ENCODE measurements at regions not wholly inside any gene's neighbourhood (a gene's known extent, or its start where the extent isn't known, plus 50 kb on each side); places are given as distances from the start of the nearest gene placed in this dataset.

DNA sequence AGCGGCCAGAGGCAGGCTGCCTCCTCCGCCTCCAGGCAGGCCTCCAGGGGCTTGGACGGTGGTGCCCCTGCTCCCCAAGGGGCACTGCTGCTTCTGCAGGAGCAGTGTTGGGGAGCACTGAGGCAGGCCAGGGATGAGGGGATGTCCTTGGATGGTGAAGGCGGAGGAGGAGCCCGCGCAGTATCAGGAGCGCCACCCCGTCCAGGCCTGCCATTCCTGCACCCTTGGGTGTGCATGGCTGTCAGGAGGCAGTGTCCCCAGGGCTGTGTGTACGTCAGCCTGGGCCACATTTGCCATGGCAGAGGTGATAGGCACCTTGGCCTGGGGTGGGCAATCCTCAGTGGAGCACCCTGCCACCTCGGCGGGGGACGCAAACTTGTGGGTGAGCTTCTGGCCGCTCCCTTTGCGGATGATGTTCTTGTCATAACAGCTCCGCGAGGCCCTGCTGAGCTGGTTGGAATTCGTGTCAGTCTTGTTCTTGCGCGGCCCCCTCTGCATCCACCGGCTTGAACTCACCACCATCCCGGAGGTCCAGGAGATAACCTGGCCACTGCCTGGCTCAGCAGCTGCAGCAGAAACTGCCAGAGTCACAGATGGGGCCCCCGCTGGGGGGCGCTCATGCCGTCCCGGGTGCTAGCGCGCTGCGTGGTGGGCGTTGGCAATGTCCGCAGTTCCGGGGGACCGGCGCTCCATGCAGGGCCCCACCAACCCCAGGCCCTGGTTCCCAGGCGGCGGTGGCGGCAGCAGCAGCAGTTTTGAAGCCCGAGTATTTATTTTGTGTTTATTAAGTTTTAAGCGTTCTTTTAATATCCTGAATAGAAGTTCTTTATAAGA is 182.3 kb upstream of the ADCY1 start:
- Mint-ChIP-seq H3K27ac (no peak overlapping the region), H3K4me1 (peaks cover 6% of the 10 kb centered on the region), H3K4me3 (no peak overlapping the region), H3K27me3 (ENCODE audit: low read depth) (no peaks in the 10 kb centered on the region), H3K36me3 (ENCODE audit: low read depth) (no peaks in the 10 kb centered on the region), H3K9me3 (peaks cover 15% of the 10 kb centered on the region)
- TF ChIP-seq, protein P1, sequence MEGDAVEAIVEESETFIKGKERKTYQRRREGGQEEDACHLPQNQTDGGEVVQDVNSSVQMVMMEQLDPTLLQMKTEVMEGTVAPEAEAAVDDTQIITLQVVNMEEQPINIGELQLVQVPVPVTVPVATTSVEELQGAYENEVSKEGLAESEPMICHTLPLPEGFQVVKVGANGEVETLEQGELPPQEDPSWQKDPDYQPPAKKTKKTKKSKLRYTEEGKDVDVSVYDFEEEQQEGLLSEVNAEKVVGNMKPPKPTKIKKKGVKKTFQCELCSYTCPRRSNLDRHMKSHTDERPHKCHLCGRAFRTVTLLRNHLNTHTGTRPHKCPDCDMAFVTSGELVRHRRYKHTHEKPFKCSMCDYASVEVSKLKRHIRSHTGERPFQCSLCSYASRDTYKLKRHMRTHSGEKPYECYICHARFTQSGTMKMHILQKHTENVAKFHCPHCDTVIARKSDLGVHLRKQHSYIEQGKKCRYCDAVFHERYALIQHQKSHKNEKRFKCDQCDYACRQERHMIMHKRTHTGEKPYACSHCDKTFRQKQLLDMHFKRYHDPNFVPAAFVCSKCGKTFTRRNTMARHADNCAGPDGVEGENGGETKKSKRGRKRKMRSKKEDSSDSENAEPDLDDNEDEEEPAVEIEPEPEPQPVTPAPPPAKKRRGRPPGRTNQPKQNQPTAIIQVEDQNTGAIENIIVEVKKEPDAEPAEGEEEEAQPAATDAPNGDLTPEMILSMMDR (IDR thresholded peaks at IDR 0.05; ENCODE audit: unreplicated experiment in 3 of 3), result no peak

DNA sequence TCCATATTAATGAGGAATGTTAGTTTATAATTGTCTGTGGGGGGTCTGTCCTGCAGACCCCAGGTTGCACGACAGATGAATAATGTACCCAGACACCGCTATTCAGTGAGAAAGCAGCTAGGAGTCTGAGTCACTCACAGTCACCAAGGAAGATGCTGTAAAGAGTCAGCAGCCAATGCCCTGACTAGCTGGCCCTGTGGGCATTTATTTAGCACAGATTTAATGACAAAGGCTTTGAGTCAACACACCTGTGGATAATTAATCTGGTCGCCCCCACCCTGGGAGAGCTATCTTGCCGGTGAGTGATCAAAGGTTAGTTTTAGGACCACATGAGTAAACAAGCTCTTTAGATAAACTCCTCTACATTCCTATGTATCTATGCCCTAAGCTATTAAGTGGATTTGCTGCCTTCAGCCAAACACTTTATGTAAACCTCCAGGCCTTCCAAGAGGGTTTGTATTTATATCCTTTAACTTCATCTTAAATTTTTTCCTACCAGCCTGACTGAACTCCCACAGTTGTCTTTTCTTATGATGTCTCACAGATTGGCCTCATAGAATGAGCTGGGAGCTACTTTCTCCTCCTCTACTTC is 180.0 kb upstream of the ADCY1 start:
- Mint-ChIP-seq H3K36me3 (ENCODE audit: low read depth) (no peaks in the 10 kb centered on the region), H3K27ac (no peak overlapping the region), H3K4me1 (peaks cover 2% of the 10 kb centered on the region), H3K9me3 (peaks cover 18% of the 10 kb centered on the region), H3K4me3 (no peak overlapping the region), H3K27me3 (ENCODE audit: low read depth) (no peaks in the 10 kb centered on the region)
- TF ChIP-seq, protein P1 (IDR thresholded peaks at IDR 0.05; ENCODE audit: unreplicated experiment in 3 of 3), result no peak

DNA sequence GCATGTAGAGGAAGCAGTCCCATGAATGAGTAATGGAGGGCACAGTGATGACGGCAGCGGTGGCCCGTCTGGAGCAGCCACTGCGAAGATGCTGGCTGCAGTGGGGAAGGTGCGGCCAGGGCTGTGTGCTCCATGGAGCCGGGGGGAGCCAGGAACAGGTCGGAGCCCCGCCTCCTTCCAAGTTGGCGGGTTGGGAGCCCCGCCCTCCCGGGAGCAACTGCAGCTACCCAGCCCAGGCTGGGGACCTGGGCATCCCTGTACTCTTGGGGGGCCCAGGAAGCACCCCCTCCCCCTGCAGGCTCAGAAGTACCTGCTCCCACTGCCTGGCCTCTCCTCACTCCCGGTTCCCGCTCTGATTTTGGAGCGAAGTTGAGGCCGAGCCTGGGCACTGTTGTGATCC is 175.1 kb upstream of the ADCY1 start:
- no peak overlapping the region for H3K4me3 Mint-ChIP-seq
- TF ChIP-seq, protein P1 (IDR thresholded peaks at IDR 0.05; ENCODE audit: unreplicated experiment in 3 of 3), result no peak
- H3K27ac Mint-ChIP-seq, result no peak overlapping the region
- no peaks in the 10 kb centered on the region for H3K4me1 Mint-ChIP-seq
- no peaks in the 10 kb centered on the region for H3K36me3 Mint-ChIP-seq (ENCODE audit: low read depth)
- H3K9me3 Mint-ChIP-seq, result peaks cover 20% of the 10 kb centered on the region
- H3K27me3 Mint-ChIP-seq (ENCODE audit: low read depth), result peaks cover 3% of the 10 kb centered on the region

DNA sequence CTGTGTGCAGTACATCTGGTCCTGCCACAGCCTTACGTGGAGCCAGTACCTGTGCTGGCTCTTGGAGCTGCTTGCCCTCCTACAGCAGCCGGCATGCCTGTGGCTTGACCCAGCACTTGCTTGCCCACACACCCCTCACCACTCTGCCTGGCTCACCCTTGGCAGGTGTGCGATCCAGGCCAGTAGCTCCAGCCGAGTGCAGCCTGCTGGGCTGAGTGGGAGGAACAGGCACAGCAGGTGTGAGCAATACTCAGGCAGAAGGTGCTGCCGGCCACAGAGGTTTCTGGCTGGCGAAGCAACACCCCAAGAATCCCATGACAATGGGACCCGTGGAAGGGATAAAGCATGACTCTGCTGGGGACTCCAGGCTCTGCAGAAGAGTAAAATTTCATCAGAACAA is 173.5 kb upstream of the ADCY1 start:
- H3K9me3 Mint-ChIP-seq, result peaks cover 10% of the 10 kb centered on the region
- no peak overlapping the region for H3K27ac Mint-ChIP-seq
- no peaks in the 10 kb centered on the region for H3K36me3 Mint-ChIP-seq (ENCODE audit: low read depth)
- no peak overlapping the region for H3K4me3 Mint-ChIP-seq
- no peaks in the 10 kb centered on the region for H3K4me1 Mint-ChIP-seq
- TF ChIP-seq, protein P1 (IDR thresholded peaks at IDR 0.05; ENCODE audit: unreplicated experiment in 3 of 3), result no peak
- peaks cover 3% of the 10 kb centered on the region for H3K27me3 Mint-ChIP-seq (ENCODE audit: low read depth)

DNA sequence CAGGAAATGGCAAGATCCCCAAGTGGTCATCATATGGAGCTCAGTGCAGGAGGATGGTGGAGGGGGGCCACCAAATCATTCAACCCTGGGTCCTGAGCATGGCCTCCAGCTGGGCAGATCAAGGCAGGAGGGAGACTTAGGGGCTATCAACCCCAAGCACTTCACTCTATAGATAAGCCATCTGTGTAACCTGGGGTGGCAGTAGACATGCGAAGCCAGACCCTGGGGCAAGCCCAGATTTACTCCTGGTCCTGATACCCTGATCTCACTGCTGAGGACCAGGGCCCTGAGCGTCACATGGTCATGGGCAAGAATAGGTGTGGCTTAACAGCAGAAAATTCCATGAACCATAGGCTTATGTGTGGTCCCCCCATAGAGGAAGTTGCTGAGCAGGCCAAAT is 173.0 kb upstream of the ADCY1 start:
- no peak overlapping the region for H3K4me3 Mint-ChIP-seq
- H3K27ac Mint-ChIP-seq, result no peak overlapping the region
- TF ChIP-seq, protein P1 (IDR thresholded peaks at IDR 0.05; ENCODE audit: unreplicated experiment in 3 of 3), result no peak
- peaks cover 7% of the 10 kb centered on the region for H3K9me3 Mint-ChIP-seq
- H3K4me1 Mint-ChIP-seq, result no peaks in the 10 kb centered on the region
- no peaks in the 10 kb centered on the region for H3K36me3 Mint-ChIP-seq (ENCODE audit: low read depth)
- peaks cover 3% of the 10 kb centered on the region for H3K27me3 Mint-ChIP-seq (ENCODE audit: low read depth)

DNA sequence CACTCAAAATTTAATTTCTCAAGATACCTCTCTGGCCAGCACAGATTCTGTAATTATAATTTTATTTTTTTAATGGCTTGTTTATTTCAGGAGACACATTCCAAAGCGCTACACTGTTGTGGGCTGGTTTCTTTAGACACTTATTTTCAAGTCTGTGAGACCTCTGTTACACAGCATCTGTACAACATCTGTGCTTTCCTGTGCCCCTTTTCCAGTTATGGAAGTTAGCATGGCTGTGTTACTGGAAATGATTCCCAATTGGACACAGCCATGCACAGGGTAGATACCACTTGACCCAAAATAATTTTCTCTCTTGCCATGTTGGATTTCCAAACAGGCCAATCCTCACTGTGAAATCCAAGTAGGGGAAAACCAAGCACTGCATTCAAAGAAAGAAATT is 172.3 kb upstream of the ADCY1 start:
- no peak overlapping the region for H3K27ac Mint-ChIP-seq
- no peaks in the 10 kb centered on the region for H3K4me1 Mint-ChIP-seq
- no peaks in the 10 kb centered on the region for H3K36me3 Mint-ChIP-seq (ENCODE audit: low read depth)
- H3K9me3 Mint-ChIP-seq, result peaks cover 7% of the 10 kb centered on the region
- peaks cover 3% of the 10 kb centered on the region for H3K27me3 Mint-ChIP-seq (ENCODE audit: low read depth)
- no peak overlapping the region for H3K4me3 Mint-ChIP-seq
- TF ChIP-seq, protein P1 (IDR thresholded peaks at IDR 0.05; ENCODE audit: unreplicated experiment in 3 of 3), result no peak

Data from nephron (organoid).